Globus pallidus (tissue), 1 donor: ENCODE measurements at regions not wholly inside any gene's neighbourhood (a gene's known extent, or its start where the extent isn't known, plus 50 kb on each side); places are given as distances from the start of the nearest gene placed in this dataset.
"Not testable (repeated sequence)": the region's sequence is repeated elsewhere in the genome, so short reads cannot be mapped to it uniquely, and the experiment has no call there.

Experiments used
- DNase-seq: peaks from one replicate; pipeline ENCODE4 v3.0.0-alpha.2; 2015; ENCODE audit warnings: low spot score

DNA sequence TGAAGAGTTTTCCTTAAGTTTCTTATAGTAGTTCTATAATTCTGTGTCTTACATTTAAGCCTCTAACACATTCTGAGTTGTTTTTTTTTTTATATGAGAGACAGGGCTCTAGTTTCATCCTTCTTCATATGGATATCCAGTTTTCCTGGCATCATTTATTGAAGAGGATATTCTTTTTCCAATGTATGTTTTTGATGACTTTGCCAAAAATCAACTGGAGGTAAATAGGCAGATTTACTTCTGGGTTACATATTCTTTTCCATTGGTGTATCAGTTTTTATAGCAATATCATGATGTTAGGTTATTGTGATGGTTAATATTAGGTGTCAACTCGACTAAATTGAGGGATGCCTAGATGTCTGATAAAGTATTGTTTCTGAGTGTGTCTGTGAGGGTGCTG, 650.7 kb upstream of the GRID2 start:
- no peak for DNase-seq

DNA sequence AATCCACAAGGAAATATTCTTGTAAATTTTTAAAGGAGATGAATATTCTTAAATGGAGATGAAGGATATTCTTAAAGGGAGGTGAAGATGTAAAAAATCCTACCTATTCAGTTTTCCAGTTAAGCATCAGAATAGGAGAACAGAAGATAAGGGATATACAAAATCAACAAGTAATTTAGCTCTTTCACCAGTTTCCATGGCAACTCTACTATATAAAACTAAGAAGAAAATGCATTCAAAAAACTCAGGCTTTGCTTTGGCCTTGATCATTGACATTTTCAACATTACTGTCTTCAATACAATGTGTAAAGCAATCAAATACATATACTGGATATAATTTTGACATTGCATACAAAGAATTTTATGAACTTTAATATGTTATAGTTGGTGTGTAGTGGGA, 622.7 kb upstream of the GRID2 start:
- DNase-seq: no peak

DNA sequence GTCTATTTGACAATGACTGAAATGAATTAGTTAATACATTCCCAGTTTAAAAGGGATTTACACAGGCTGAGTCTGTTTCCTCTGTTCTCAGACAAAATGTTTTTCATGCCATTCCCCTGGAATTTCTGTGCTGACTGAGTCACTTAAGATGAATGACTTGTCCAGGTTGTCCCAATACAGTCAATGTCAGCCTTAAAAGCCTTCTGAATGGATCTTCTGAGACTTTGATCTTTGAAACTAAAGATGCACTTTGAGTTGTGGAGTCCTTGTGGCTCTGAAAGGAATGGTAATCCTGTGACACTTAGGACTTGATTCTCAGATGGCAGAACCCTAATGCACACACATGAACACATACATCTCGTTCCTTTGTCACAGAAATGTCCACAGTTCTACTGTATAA, 622.2 kb upstream of the GRID2 start:
- no peak for DNase-seq

DNA sequence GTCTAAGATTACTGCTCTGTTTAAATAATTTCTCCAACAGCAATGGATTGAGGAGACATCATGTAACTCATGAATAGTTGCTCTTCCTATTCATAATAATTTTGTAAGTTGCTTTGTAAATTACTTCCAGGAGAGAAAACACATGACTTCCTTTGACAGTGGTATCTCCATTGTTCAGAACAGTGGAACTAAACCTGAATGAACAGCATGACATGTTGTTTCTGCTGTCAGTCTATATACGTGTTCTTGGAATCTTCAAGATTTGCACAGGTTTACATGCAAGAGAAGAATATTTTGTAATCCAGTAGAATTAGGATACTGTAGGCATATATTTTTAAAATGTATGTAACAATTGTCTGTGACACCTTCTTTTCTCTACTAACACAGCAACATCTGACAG, 618.8 kb upstream of the GRID2 start:
- no peak for DNase-seq

DNA sequence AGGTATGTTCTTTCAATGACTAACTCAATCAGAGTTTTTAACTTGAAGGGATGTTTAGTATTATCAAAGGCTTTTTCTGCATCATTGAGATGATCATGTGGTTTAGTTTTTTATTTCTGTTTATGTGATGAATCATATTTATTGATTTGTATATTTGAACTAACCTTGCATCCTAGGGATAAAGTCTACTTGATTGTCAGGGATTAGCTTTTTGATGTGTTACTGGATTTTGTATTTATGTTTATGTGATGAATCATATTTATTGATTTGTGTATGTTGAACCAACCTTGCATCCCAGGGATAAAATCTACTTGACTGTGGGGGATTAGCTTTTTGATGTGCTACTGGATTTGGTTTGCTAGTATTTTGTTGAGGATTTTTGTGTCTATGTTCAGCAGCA, 615.4 kb upstream of the GRID2 start:
- DNase-seq: no peak

GRCh38 chr4:91699691-91700090, 604.1 kb upstream of the GRID2 start:
- not testable (repeated sequence) for DNase-seq

- no peak for DNase-seq
Observed at GRCh38 chr4:91729851-91730250, 573.9 kb upstream of the GRID2 start.

DNA sequence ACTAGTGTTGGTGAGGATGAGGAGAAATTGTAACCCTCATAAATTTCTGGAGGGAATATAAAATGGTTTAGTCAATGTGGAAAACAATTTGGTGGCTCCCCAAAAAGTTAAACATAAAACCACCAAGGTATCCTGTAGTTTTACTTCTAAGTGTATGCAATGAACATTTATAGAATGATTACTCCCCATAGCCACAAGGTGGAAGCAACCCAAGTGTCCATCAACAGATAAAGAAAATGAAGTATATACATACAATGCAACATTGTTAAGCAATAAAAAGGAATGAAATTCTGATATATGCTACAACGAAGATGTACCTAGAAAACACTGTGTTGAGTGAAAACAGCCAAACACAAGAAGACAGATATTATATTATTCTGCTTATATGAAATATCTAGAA, 569.1 kb upstream of the GRID2 start:
- no peak for DNase-seq

DNA sequence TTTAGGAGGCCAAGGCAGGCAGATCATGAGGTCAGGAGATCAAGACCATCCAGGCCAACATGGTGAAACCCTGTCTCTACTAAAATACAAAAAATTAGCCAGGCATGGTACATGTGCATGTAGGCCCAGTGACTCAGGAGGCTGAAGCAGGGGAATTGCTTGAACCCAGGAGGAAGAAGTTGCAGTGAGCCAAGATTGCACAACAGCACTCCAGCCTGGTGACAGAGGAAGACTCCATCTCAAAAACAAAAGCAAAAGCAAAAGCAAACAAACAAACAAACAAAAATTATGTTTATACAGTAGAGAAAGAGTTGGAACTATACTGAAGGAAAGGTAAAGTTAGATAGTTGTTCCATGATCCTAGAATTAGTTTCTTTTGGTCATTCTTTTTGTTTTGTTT, 564.9 kb upstream of the GRID2 start:
- not testable (repeated sequence) for DNase-seq

DNA sequence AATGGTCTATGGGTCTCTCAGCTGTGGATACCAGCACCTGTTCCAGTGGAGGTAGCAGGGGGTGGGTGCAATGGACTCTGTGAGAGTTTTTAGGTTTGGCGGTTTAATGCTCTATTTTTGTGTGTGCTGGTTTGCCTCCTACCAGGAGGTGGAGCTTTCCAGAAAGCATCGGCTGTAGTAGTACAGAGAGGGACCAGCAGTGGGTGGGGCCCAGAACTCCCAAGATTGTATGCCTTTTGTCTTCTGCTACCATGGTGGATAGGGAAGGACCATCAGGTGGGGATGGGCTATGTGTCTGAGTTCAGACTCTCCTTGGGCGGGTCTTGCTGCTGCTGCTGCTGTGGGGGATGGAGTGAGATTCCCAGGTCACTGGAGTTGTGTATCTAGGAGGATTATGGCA, 557.2 kb upstream of the GRID2 start:
- no peak for DNase-seq

- no peak for DNase-seq
Observed at GRCh38 chr4:91751961-91752360, 551.8 kb upstream of the GRID2 start.

DNA sequence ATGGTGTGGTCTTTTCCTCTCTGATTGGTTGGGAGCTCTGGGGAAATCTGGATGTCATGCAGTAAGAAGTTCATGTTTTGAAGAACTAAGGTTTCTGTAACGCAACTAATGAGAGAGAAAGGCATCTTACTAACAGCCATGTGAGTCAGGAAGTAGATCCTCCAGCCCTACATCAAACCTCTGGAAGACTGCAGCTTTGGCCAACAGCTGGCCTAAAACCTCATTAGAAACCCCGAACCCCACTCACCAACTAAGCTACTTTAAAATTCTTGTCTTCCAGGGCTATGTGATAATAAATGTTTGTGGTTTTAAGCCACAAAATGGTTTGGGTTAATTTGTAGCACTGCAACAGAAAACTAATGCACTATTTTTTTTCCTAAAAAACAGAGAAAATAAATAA, 549.0 kb upstream of the GRID2 start:
- DNase-seq: no peak

DNA sequence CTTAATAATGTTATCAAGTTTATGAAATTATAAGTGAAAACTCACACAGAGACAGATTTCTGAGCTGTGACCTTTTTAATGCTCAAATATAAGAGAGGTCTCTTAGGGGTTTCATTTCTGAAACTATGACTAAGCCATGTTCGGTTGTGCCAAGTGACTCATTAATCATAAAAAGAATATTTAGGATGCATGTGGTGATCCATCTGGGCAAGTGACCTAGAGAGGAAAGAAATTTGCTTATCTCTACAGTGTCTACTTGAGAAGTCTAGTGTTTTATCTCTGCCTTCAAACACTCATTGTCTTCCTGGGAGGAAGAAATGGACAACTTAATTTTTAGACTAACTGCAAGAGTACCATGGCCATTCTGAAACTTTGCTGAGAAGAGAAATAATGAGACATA, 545.3 kb upstream of the GRID2 start:
- no peak for DNase-seq

GRCh38 chr4:91764085-91764484, 539.7 kb upstream of the GRID2 start:
- DNase-seq: no peak

GRCh38 chr4:91769912-91770311, 533.9 kb upstream of the GRID2 start:
- DNase-seq: no peak

DNA sequence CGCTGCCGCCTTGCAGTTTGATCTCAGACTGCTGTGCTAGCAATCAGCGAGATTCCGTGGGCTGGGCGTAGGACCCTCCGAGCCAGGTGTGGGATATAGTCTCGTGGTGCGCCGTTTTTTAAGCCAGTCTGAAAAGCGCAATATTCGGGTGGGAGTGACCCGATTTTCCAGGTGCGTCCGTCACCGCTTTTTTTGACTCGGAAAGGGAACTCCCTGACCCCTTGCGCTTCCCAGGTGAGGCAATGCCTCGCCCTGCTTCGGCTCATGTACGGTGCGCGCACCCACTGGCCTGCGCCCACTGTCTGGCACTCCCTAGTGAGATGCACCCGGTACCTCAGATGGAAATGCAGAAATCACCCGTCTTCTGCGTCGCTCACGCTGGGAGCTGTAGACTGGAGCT, 512.1 kb upstream of the GRID2 start:
- DNase-seq: not testable (repeated sequence)

- DNase-seq: no peak
Observed at GRCh38 chr4:91795947-91796346, 507.8 kb upstream of the GRID2 start.

GRCh38 chr4:91812319-91812718, 491.4 kb upstream of the GRID2 start:
- no peak for DNase-seq

GRCh38 chr4:91824773-91825172, 479.0 kb upstream of the GRID2 start:
- no peak for DNase-seq

DNA sequence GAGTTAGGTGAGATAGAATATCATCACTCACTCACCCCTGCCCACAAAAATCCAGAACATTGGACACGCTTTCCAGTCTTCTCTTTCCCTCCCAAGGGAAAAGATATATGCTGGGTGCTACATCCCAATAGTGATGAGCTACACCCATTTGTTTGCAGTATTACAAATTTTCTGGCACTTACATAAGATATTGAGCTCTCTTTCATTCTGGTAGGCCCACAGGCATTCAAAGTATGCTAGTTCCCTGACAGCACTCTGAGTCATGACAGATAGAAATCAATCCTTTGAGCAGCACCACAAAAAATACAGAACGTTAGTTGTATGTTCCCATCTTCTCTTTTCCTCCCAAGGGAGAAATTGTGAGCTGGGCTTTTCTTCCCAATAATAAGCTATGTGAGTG, 477.6 kb upstream of the GRID2 start:
- no peak for DNase-seq

DNA sequence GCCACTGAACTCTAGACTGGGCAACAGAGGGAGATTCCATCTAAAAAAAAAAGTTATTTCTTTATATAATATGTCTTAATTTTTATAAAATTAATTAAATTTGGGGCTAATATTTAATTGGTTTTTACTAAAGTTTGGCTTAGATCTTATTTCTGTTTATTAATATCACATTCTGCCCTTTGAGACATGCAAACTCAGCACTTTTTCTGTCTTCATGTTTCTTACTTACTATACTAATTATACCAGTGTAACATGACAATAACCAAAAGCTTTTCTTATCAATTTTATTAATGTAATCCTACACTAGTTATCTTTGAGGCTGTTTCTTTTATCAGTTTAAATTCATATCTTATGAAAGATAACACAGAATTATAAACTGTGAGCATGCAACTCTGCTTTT, 475.9 kb upstream of the GRID2 start:
- no peak for DNase-seq

- no peak for DNase-seq
Observed at GRCh38 chr4:91829531-91829930, 474.2 kb upstream of the GRID2 start.

GRCh38 chr4:91830681-91831395, 472.9 kb upstream of the GRID2 start:
- DNase-seq: no peak

GRCh38 chr4:91837608-91838029, 466.1 kb upstream of the GRID2 start:
- no peak for DNase-seq
